Activated T-cell treated with anti-CD3 and anti-CD28 coated beads for 48 hours (primary cell): ENCODE measurements at regions not wholly inside any gene's neighbourhood (a gene's known extent, or its start where the extent isn't known, plus 50 kb on each side); places are given as distances from the start of the nearest gene placed in this dataset.

Source experiments
- DNase-seq: peaks from one replicate; pipeline ENCODE4 v3.0.0-alpha.2; 2020; ENCODE audit warnings: low read depth

DNA sequence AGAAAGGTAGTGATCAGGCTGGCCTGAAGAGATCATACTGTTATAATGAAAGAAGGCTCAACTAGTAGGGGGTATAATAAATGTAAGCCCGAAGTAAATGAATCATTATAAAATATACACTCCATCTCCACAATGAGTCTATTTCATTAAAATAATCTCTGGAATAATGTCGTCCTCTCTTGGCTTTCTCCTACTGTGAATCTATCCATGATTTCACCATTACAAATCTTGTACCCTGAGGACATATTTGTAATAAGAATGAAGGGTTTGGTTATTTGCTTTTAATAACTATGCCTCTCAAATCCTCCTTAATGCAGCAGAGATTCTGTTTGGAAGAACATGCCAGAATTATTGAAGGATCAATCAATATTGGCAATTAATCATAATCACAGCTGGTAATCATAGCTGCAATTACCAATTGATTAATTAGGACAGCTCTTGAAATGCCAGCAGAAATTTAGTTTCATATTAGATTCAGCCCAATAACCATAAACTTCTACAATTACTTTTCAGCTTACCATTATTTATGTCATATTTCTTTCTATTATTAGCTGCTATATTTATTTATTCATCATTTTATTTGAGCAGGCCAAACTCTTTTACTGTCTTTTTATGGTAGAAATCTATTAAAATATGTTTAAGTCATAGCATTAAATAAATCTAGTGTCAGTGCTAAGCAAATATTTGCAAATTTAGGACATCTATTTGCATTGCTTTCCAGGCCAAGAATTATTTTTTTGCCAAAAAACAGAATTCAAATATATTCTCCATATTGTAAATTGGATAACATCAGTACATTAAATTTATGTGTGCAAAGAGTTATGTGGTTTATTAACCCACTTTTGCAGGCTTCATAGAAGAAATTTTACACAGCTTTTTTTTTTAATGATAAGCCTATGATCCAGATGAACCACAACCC, 588.4 kb upstream of the LRRC4C start:
- DNase-seq, result no peak

DNA sequence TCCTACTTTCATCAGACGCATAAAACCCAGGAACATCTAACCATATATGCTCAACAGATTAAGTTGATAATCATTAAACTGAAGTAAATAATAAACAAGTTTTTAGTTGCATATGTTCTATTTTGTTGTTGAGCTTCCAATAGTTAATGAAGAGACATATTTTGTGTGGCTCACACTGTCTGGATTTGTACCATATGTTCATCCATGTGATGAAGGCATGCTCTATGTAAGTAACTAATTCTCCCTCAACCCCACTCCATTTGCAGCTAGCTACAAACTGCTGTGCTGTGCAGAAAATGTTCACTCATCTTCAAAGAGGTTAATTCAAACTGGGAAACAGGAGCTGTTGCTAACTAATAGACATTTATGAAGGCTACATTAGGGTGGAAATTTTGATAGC, 589.7 kb upstream of the LRRC4C start:
- DNase-seq, result no peak

DNA sequence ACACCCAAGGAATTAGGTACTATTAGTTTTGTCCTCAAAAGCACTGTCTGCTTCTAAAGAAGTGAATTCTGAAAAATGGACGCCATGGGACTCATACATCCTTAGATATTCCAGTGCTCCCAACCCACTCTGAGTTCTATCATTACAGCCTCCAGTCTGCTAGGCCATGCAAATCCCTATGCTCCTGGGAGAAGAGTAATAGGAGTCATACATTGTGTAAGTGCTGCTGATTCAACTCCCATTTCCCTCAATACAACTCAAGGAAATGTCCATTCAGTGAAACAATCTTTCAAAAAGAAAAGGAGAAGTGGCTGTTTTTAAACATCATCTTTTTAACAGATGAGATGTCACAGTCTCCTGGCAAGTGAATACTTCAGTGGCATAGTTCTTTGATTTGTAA, 590.2 kb upstream of the LRRC4C start:
- DNase-seq, result no peak

DNA sequence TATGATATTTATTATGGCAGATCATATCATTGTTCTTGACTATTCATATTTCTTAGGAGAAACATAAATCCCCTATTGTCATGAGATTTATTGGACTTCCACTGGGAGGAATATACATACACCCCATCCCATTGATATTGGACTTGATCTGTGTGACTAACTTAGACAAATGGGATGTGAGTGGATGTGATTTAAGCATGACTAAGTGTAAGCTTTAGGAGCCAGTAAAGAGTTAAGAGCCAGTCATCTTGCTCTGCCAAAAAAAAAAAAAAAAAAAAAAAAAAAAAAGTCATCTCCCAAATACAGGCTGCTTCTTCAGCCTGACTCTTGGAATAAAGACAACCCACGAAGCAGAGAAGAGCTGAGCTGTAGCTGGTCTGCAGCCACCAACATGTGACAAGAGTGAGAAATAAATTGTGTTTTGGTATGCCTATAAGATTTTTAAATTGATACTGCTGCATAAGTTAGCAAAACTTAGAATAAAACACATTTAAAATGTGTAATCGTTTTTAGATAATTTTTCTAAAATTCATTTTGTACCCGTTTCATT, 595.0 kb upstream of the LRRC4C start:
- no peak for DNase-seq

DNA sequence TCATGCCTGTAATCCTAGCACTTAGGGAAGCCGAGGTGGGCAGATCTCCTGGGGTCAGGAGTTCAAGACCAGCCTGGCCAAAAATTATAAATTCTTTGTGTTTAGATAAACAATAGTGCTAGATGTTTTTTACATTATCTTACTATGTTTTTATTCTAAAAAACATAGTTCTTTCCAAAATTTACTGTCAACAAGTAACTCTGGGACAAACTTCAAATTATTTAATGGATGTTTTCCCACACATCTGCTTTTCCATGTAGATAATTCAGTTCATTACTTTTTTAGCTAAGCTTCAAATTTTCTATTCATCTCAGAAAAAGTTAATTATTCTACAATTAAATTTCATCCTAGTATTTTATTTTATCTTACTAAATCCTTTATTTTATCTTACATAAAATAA, 596.2 kb upstream of the LRRC4C start:
- DNase-seq, result no peak

DNA sequence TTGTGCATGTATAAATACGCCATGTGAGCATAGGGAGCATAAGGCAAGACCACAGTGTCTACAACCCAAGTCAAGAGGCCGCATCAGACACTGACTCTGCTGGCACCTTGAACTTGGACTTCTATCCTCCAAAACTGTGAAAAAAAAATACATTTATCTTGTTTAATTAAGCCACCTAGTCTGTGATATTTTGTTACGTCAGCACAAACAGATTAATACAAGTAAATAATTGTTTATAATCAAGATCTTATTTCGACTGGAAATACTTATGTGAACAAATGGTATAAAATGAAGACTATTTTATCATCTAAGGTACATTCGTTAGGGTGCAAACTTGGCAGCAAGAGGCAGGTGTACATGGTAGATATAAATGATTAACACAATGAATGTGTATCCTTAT, 599.3 kb upstream of the LRRC4C start:
- no peak for DNase-seq

DNA sequence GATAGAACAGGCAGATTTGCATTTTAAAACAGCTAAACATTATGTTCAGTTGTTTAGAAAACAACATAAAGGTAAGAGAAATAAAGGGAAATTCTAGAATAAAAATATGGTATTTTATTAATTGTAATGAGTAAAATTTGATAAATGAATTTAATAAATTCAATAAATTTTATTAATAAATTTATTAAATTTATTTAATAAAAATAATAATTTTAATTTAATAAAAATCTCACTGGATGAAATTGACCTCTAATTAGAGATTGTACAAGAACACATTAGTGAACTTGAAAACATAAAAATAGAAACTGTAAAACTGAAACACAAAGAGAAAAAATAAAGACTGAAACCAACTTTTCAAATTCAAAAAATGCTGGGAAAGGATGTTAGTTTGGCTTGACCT, 605.7 kb upstream of the LRRC4C start:
- DNase-seq, result no peak

DNA sequence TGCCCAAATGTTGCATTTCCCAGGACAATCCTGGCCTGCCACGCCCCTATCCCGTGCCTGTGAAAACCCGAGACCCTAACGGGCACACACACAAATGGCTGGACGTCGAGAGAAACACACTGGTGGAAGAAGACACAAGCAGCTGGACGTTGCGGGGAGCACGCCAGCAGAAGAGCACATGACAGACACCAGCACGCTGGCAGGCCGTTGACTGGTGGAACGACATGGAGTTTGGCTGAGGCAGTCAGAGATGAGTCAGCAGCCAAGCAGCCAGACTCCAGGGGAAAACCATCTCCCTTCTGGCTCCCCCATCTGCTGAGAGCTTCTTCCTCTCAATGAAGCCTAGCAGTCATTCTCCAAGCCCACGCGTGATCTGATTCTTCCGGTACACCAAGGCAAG, 606.7 kb upstream of the LRRC4C start:
- no peak for DNase-seq

DNA sequence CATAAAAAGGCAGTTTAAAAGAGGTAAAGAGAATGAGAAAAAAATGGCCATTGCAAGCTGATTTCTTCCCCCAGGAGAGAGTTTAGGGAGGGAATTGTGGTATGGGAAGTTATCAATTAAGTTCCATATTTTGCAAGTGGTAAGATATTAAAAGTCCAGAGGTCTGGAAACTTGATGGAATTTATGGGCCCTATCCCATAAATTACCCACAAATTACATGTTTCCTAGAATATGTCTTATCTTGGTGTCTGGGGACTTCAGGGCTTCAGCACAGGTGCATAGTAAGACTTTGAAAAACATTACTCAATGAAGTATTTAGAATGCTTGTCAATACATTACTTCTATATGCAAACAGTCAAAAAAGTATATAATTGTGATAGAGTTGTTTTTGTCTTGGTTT, 614.9 kb upstream of the LRRC4C start:
- DNase-seq, result no peak

DNA sequence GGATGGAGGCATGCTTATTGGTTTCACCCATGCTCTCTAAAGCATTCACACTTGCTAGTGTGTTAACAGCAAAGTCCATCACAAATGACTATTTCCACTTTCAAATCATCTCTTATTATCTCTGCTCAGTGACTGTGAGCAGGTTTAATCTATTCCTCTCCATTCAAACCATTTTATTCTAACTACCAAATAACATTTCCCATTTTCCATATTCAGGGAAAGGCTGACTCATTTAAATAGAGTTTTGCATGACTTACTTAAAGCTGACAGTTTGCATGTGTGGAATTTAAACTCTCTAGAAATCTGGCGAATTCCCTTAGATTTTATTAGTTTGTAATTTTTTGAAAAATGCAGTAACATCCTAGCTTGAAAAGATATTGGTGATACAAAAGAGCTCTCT, 615.7 kb upstream of the LRRC4C start:
- no peak for DNase-seq

DNA sequence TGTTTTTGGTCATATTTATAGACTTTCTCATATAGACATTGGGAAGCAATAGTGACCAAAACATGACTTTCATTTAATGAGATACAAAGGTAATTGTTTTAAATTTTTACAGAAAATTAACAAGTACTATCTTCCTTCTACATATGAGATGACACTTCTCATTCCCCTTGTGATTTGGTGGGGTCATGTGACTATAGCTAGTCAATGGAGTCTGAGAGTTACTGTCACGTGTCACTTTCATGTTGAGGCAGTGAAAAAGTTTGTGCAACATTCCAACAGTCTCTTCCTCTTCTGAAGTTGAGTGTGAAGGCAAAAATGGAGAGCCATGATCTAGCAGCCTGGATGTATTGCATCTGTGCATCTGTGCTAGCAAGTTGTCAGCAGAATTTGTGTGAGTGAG, 618.3 kb upstream of the LRRC4C start:
- no peak for DNase-seq

DNA sequence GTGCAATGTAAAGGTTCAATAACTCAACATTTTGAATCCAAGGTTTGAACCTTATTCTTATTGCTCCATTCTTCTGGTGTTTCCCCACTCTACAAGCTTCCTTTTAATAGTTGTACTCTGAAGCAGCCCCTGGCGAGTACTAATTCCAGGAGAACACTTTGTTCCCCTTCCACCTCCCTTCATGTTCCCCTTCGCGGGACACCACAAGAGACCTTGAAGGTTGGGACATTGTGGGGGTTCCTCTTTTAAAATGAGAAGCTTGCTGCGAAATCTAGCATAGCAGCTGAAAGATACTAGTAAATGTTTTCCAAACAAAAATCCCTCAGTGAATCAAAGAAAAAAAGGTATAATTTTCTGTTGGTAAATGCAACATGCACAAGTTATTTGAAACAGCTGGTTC, 626.3 kb upstream of the LRRC4C start:
- DNase-seq, result no peak

DNA sequence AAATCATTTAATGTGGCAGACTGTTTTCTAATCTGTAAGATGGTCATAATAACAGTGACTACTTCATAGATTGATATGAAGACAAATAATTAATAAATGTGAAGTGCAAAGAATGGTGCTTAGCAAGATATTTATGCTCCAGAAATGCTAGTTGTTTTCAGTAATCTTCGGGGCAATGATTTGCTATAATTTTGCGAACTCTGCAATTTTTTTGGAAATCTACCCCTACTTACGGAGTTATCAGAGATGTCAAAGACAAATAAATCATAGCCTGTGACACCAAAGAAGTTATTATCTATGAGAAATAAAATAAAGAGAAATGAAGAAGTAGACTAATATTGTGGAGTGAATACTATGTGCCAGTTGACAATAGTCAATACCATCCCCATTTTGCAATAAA, 634.1 kb upstream of the LRRC4C start:
- DNase-seq, result no peak

DNA sequence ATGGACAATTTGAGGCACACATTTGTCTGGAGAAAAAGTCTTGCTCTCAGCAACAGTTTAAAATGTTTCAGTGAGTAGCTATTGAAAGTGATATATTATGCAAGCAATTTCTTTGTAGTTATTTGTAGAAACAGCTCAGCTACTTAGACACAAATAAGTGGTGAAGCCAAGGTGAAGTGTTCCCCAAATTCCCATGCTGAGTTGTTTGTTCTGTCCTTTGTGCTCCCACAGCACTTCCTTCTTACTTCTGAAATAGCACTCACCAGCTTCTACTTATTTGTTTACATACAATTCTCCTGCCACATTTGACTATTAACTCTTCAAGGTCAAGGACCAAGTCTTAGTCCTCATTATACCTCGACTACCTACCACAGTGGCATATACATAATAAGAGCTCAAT, 638.6 kb upstream of the LRRC4C start:
- DNase-seq, result no peak

DNA sequence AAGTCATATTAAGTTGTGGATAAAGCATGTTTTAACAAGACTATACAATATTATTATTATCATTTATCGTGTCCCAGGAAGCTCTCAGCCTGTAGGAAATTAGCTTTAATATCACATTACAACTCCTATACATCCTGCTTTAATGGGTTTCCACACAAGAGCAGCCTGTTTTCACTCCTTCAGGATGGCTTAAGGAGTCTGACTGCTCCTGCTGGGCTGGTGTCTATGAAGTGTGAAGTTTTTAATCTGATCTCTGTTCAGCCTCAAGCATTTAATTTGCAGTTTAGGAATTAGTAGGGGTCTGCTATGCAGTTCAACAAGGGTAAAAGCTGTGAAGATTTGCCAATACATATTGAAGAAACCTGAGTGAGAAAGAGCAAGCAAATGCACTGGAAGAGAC, 653.4 kb upstream of the LRRC4C start:
- DNase-seq, result no peak

DNA sequence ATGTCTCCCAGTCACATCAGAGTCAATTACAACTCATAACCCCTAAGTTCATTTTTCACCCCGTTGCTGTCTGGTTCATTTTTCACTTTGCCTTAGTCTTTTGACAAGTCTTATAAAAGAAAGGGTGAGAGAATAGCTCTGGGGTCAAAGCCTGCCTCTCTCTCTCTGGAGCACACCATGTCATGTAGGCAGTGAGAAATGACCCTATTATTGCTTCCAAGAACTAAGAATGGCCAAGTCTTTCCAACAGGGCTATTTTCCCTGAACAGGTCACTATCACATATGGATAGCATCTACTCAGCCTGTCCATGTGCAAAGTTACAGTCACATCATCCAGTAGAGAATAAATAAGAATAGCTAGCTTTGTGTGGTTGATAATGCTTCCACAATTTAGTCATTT, 655.5 kb upstream of the LRRC4C start:
- DNase-seq, result no peak

DNA sequence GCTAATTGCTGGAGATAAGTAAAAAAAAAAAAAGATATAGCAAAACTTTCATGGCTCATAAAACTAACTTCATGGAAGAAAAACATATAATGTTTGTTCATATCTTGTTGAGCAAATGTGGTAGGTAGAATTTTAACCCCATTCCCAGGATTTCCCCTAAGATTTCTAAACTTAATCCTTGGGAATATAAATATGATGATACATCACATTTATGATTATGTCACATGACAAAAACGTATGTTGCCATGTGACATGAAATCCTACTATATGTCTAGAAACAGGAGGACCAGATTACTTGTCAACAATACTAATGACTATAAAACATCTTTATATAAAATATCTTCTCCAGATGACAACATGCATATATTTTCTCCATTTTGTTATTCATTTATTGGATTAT, 679.0 kb upstream of the LRRC4C start:
- no peak for DNase-seq

DNA sequence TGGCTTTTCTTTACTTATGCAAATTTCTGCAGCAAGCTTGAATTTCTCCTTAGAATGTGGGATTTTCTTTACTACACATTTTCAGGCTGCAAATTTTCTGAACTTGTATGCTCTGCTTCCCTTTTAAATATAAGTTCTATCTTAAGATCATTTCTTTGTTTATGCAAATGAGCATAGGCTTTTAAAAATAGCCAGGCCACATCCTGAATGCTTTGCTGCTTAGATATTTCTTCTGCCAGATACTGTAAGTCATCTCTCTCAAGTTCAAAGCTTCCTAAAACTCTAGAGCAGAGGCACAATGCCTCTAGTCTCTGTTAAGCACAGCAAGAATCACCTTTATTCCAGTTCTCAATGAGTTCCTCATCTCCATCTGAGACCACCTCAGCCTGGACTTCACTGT, 685.9 kb upstream of the LRRC4C start:
- no peak for DNase-seq

DNA sequence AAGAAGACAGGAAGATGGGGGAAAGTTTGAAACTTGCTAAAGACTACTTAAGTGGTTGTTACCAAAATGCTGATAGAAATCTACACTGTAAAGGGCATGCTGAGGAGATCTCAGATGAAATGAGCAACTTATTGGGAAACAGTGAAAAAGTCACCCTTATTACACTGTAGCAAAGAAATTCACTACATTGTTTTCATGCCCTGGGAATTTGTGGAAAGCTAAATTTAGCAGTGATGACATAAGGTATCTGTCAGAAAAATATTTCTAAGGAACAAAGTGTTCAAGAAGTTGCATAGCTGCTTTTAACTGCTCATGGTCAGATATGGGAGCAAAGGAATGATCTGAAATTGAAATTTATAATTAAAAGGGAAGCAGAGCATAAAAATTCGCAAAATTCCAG, 702.4 kb upstream of the LRRC4C start:
- no peak for DNase-seq

DNA sequence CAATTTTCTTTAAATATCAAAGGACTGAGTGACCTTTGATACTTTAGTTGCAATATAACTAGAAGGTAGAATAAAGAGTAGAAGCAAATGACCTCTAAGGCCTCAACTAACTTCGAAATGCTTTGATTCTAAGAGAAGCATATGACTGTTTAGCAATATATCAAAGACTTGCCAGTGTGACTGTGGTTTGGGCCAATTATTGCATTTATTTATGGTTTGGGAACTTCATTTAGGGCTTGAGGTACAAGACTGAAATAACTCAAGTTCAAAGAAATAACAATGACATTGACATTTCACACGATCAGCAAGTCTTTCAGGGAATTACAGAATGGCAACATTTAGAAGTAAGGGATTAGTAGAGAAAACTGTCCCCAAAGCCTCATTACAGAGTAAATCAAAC, 709.7 kb upstream of the LRRC4C start:
- no peak for DNase-seq

DNA sequence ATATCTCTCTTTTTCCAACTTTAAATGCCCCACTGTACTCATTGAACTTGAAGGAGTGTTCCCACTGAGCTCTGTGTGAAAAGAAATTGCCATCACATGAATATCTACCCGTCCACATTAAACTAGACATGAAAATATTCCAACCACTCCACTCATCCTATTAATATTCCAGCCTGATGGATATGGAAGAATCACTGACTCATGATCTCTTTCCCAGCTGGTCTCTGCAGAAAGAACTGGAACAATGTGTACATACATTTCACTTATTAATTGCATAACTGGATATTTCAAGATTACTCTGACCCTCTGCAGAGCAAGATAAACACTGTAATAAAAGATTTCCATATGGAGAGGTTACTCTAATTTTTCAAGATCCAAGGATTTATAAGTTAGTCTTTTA, 711.1 kb upstream of the LRRC4C start:
- no peak for DNase-seq

DNA sequence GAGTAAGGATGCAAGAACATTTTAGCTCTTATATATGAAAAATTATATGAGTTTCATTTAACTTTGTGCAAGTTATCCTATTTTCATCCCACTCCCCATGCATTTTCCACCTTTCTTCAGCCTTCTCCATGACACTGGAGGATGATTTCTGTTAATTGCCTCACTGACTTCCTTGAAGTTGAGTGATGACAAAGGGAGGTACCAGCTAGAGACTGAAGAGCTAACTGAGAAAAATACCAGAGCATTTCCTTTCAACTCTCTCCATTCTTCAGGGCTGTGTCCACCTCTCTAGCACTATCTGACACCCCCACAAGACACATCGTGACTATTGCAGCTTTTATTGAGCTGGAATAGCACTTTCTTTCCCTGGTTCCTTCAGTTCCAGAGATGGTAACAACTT, 711.6 kb upstream of the LRRC4C start:
- DNase-seq, result no peak

DNA sequence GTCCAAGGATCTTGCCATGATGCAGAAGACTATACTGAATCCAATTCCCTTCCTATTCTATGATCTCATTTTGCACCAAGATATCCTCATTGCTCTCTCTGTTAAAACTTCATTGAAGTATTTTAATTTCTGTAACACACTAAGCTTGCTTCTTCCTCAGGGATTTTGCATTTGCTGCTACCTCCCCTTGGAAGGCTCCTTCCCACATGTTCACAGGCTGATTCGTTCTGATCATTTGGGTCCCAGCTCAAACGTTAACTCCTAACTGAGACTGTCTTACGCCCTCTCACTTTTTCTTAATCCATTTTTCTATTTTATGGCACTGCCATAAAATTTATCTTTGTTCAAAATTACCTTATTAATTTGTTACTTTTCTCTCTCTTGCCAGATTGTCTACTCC, 713.0 kb upstream of the LRRC4C start:
- no peak for DNase-seq

DNA sequence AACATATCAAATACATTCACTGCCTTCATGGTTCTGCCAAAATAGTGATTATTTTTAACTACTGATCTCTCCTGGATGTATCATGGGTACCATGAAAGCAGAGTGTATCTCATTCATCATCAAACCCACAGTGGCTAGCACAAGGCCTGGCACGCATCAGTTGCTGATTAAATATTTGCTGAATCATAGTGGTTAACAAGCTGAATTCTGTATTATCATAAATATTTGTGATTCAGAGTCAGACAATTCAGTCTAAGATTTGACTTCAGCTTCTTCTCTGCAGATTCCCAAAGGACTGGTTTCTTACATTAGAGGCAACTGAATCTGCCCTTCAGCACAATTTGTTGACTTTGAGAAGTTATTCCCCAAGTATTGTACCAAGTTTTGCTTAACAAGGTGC, 715.8 kb upstream of the LRRC4C start:
- DNase-seq, result no peak
